A673 (cell line): ENCODE measurements at regions not wholly inside any gene's neighbourhood (a gene's known extent, or its start where the extent isn't known, plus 50 kb on each side); places are given as distances from the start of the nearest gene placed in this dataset.

ENCODE experiments used
- BruUV-seq: library from RNA; stranded (reverse); fragments of 400-500 nt; replicated peaks from 2 replicates; lab custom pipeline; 2021; lab: Mats Ljungman, UMichigan
- CTCF ChIA-PET: fragments of 300-600 bp; sonication (Branson Sonifier 250); formaldehyde crosslinking; loops from one replicate; lab custom pipeline; 2022; ENCODE audit warnings: antibody characterized with exemption; lab: Charles Lee
- POLR2A ChIA-PET: fragments of 300-600 bp; sonication (Branson Sonifier 250); formaldehyde crosslinking; loops from one replicate; lab custom pipeline; 2022; ENCODE audit warnings: antibody characterized with exemption; ENCODE audit not compliant: low non-redundant PET; lab: Charles Lee
- DNase-seq: peaks from one replicate; pipeline ENCODE4 v3.0.0-alpha.2; 2015; ENCODE audit warnings: low spot score
- H3K27ac ChIP-seq: fragments of 200-600 bp; sonication (generic); 2 replicates; pipeline ENCODE4 v1.5.1; 2016; ENCODE audit warnings: mixed run types, low read depth, mild to moderate bottlenecking, mixed read lengths, antibody characterized with exemption, low read length; ENCODE audit not compliant: poor library complexity, severe bottlenecking
- H3K27me3 ChIP-seq: fragments of 200-600 bp; sonication (generic); replicated peaks from 2 replicates; pipeline ENCODE4 v1.6.1; 2017; ENCODE audit warnings: mixed run types, low read depth, mild to moderate bottlenecking, mixed read lengths, antibody characterized with exemption, low read length; ENCODE audit not compliant: insufficient read depth, poor library complexity
- H3K36me3 ChIP-seq: fragments of 200-600 bp; sonication (generic); 2 replicates; pipeline ENCODE4 v1.6.1; 2016; ENCODE audit warnings: mixed run types, mild to moderate bottlenecking, mixed read lengths, antibody characterized with exemption, low read length; ENCODE audit not compliant: insufficient read depth, poor library complexity, severe bottlenecking
- H3K4me1 ChIP-seq: fragments of 200-600 bp; sonication (generic); 2 replicates; pipeline ENCODE4 v1.6.1; 2017; ENCODE audit warnings: mixed run types, mild to moderate bottlenecking, mixed read lengths, antibody characterized with exemption, low read length; ENCODE audit not compliant: insufficient read depth, poor library complexity, severe bottlenecking
- H3K4me3 ChIP-seq: fragments of 200-600 bp; sonication (generic); 2 replicates; pipeline ENCODE4 v1.5.1; 2016; ENCODE audit warnings: low read depth, mixed run types, mild to moderate bottlenecking, mixed read lengths, low read length; ENCODE audit not compliant: poor library complexity, severe bottlenecking
- H3K9me3 ChIP-seq: fragments of 200-600 bp; sonication (generic); 2 replicates; pipeline ENCODE4 v1.6.1; 2016; ENCODE audit warnings: mixed run types, low read depth, mild to moderate bottlenecking, mixed read lengths, antibody characterized with exemption, low read length; ENCODE audit not compliant: poor library complexity, severe bottlenecking
- EZH2 ChIP-seq: fragments of 200-600 bp; sonication (generic); IDR thresholded peaks from 2 replicates; pipeline ENCODE4 v1.6.1; 2017; ENCODE audit warnings: borderline replicate concordance, low read depth, mild to moderate bottlenecking, mixed read lengths, antibody characterized with exemption, low read length; ENCODE audit not compliant: poor library complexity, severe bottlenecking
- intact Hi-C: fragments of 100-400 bp; cut with micrococcal nuclease; formaldehyde crosslinking; loops from one replicate; pipeline ENCODE4 v1.10.0; 2022; ENCODE audit not compliant: unreplicated experiment
- TF ChIP-seq, protein P1 (sequence below): fragments of 300-800, 200-600 bp; sonication (generic); conservative IDR thresholded peaks from 2 replicates; pipeline ENCODE4 v1.5.1; 2017; ENCODE audit warnings: low read depth, mild to moderate bottlenecking, antibody characterized with exemption, low read length, moderate library complexity, mixed read lengths

DNA sequence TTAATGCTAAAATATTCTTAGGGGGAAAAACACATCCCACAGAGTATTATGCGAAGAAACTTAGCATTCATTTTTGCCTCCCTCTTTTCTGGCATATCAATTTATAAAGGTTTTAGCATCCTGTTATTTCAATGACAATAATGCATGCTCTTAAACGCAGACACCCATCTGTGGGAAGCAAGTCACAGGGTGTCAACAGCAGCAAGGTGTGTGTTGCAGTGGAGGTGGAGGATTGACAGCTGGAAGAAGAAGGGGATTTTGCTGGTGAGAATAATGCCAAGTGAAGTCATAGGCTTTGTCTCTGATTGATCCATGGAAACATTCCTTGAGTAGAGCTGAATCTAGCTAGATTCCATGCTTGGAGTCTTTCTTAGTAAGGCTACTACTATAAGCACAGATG is 498.1 kb downstream of the NPIPA7 start:
- no TSS peak for BruUV-seq
- intact Hi-C loops, result no loop called here
- Histone ChIP-seq H3K27me3 (no peaks in the 10 kb centered on the region), H3K27ac (no peak overlapping the region), H3K4me1 (no peaks in the 10 kb centered on the region), H3K36me3 (no peaks in the 10 kb centered on the region), H3K9me3 (no peaks in the 10 kb centered on the region), H3K4me3 (no peak overlapping the region)
- ChIA-PET CTCF (no interaction called here), POLR2A (no interaction called here)
- DNase-seq, result no peak
- TF ChIP-seq EZH2, result no peak
- TF ChIP-seq, protein P1, sequence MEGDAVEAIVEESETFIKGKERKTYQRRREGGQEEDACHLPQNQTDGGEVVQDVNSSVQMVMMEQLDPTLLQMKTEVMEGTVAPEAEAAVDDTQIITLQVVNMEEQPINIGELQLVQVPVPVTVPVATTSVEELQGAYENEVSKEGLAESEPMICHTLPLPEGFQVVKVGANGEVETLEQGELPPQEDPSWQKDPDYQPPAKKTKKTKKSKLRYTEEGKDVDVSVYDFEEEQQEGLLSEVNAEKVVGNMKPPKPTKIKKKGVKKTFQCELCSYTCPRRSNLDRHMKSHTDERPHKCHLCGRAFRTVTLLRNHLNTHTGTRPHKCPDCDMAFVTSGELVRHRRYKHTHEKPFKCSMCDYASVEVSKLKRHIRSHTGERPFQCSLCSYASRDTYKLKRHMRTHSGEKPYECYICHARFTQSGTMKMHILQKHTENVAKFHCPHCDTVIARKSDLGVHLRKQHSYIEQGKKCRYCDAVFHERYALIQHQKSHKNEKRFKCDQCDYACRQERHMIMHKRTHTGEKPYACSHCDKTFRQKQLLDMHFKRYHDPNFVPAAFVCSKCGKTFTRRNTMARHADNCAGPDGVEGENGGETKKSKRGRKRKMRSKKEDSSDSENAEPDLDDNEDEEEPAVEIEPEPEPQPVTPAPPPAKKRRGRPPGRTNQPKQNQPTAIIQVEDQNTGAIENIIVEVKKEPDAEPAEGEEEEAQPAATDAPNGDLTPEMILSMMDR, result no peak

DNA sequence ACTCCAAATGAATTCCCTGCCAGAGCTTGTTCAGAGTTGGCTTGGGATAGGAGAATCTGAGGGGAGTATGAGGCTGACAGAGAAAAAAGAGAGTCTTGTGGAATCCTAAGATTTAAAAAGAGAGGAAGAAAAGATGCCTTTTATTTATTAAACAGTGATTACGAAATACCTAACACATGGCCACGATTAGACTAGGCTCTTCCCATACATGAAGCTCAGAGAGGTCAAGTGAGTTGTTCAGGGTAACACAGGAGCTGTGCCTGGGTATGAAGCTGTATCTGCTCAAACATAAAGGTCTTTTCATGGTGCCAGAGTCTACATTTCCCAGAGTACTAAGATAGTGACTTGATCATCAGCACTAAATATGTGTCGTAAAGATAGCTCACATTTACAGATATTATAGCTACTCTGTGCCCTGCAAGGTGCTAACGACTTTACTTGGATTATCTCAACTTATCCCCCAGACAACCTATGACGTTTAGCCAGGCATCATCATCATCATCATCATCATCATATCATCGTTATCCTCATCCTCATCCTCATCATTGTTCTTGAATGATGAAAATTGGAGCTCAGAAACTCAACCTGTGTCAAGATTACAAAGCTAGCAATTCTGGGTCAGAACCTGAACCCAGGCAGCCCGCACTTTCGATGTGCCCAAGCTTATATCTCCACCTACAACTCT is 500.8 kb downstream of the NPIPA7 start:
- Histone ChIP-seq H3K27me3 (no peaks in the 10 kb centered on the region), H3K9me3 (no peaks in the 10 kb centered on the region), H3K27ac (no peak overlapping the region), H3K4me1 (no peaks in the 10 kb centered on the region), H3K36me3 (no peaks in the 10 kb centered on the region), H3K4me3 (no peak overlapping the region)
- DNase-seq, result no peak
- intact Hi-C loops, result no loop called here
- CTCF ChIA-PET, result no interaction called here
- no TSS peak for BruUV-seq
- TF ChIP-seq EZH2, result no peak
- TF ChIP-seq, protein P1, result no peak
- POLR2A ChIA-PET, result no interaction called here

DNA sequence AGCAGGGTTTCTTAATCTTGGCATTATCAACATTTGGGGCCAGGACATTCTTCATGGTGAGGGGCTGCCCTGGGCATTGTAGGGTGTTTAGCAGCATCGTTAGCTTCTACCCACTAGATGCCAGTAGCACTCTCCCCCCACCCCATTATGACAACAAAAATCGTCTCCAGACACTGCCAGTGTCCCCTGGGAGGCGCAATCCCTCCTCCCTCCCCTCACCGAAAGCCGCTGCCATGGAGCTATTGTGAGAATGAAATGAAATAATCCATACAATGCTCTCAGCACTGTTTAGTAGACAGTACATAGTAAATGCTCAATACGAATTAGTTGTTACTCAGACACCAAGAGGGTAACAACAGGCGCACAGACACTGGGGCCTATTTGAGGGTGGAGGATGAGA is 502.9 kb downstream of the NPIPA7 start:
- TF ChIP-seq, protein P1, result no peak
- TF ChIP-seq EZH2, result no peak
- Histone ChIP-seq H3K4me1 (no peaks in the 10 kb centered on the region), H3K9me3 (no peaks in the 10 kb centered on the region), H3K36me3 (no peaks in the 10 kb centered on the region), H3K27me3 (no peaks in the 10 kb centered on the region), H3K4me3 (no peak overlapping the region), H3K27ac (no peak overlapping the region)
- no peak for DNase-seq
- ChIA-PET POLR2A (no interaction called here), CTCF (no interaction called here)
- intact Hi-C loops, result no loop called here
- BruUV-seq, result no TSS peak
